A549 (cell line): ENCODE measurements at regions not wholly inside any gene's neighbourhood (a gene's known extent, or its start where the extent isn't known, plus 50 kb on each side); places are given as distances from the start of the nearest gene placed in this dataset.

Experiments used
- ATAC-seq, 2 experiments: fragments of 200-7000 bp in 1 of 2; fragments of >200 bp in 1 of 2; cut with Nextera tagmentation in 1 of 2; cut with Tn5 transposase in 1 of 2; 3 replicates each; pipeline versions ENCODE4 v1.8.0 to v1.9.1; 2018 to 2020; ENCODE audit warnings: mild to moderate bottlenecking in 1 of 2, moderate library complexity in 1 of 2
- CTCF ChIA-PET: fragments of 300-600 bp; sonication (Branson Sonifier 250); formaldehyde crosslinking; extraction: SDS; loops from one replicate; lab custom pipeline; 2021; ENCODE audit warnings: antibody characterized with exemption, inconsistent platforms; lab: Yijun Ruan, JAX
- POLR2A ChIA-PET: fragments of 350-600 bp; formaldehyde crosslinking; extraction: SDS; loops from one replicate; lab custom pipeline; 2021; ENCODE audit warnings: antibody characterized with exemption, inconsistent platforms; lab: Yijun Ruan, JAX
- DNase-seq, 2 experiments: peaks; one replicate each; pipeline versions ENCODE4 v3.0.0 to v3.0.0-alpha.2; 2011 to 2016; ENCODE audit warnings: low read depth in 1 of 2, low spot score in 1 of 2
- FAIRE-seq: peaks from 2 replicates; lab custom pipeline; 2011; peaks lifted over from hg19 to GRCh38; lab: Jason Lieb, UNC
- H3K27ac ChIP-seq, 2 experiments: fragments of >200 bp; sonication (Bioruptor Twin); formaldehyde crosslinking; 3 replicates each; pipeline ENCODE4 v1.5.1; 2016 to 2017
- H3K4me1 ChIP-seq: fragments of >200 bp; sonication (Bioruptor Twin); formaldehyde crosslinking; 3 replicates; pipeline ENCODE4 v1.6.1; 2016
- H3K4me2 ChIP-seq: fragments of >200 bp; sonication (Bioruptor Twin); formaldehyde crosslinking; 3 replicates; pipeline ENCODE4 v1.6.1; 2016
- H3K4me3 ChIP-seq: fragments of >200 bp; sonication (Bioruptor Twin); formaldehyde crosslinking; 3 replicates; pipeline ENCODE4 v1.5.1; 2016
- H3K9me3 ChIP-seq: fragments of >200 bp; sonication (Bioruptor Twin); formaldehyde crosslinking; 3 replicates; pipeline ENCODE4 v1.6.1; 2016
- CHD2 ChIP-seq: fragments of 150-350 bp; IDR thresholded peaks from 2 replicates; pipeline ENCODE4 v1.6.1; 2014; ENCODE audit warnings: low read length; ENCODE audit not compliant: partially characterized antibody
- CHD4 ChIP-seq: fragments of 200-600 bp; sonication (generic); IDR thresholded peaks from 2 replicates; pipeline ENCODE4 v1.6.1; 2016; ENCODE audit warnings: antibody characterized with exemption, mild to moderate bottlenecking, borderline replicate concordance
- ELK1 ChIP-seq: fragments of 150-350 bp; IDR thresholded peaks from 2 replicates; pipeline ENCODE4 v1.6.1; 2014; ENCODE audit warnings: low read depth, mild to moderate bottlenecking, low read length
- FOSL2 ChIP-seq, 2 experiments: fragments of 450-650 bp in 1 of 2; fragments of >200 bp in 1 of 2; sonication (Bioruptor Twin) in 1 of 2; formaldehyde crosslinking; IDR thresholded peaks; 2 replicates each; pipeline versions ENCODE4 v1.5.0 to v1.6.1; 2016 to 2020; ENCODE audit warnings: mild to moderate bottlenecking in 1 of 2, moderate library complexity in 1 of 2
- GATA3 ChIP-seq: IDR thresholded peaks from 2 replicates; pipeline ENCODE4 v1.6.1; 2012; ENCODE audit warnings: borderline replicate concordance
- HDAC2 ChIP-seq: fragments of 200-600 bp; sonication (generic); IDR thresholded peaks from 2 replicates; pipeline ENCODE4 v1.6.1; 2016
- HEYL ChIP-seq: fragments of 250-450 bp; sonication (Bioruptor Pico); IDR thresholded peaks from 2 replicates; pipeline ENCODE4 v1.8.0; 2021; ENCODE audit warnings: mild to moderate bottlenecking, moderate library complexity
- HMGXB4 ChIP-seq: fragments of 250-450 bp; sonication (Bioruptor Pico); IDR thresholded peaks from 2 replicates; pipeline ENCODE4 v1.5.0; 2021; ENCODE audit warnings: mild to moderate bottlenecking, moderate library complexity, borderline replicate concordance
- JUNB ChIP-seq: fragments of >200 bp; sonication (Bioruptor Twin); formaldehyde crosslinking; IDR thresholded peaks from 2 replicates; pipeline ENCODE4 v1.6.1; 2016
- KDM5A ChIP-seq: fragments of 200-600 bp; sonication (generic); IDR thresholded peaks from 2 replicates; pipeline ENCODE4 v1.6.1; 2016; ENCODE audit warnings: antibody characterized with exemption, mild to moderate bottlenecking
- MAFK ChIP-seq: fragments of 450-650 bp; IDR thresholded peaks from 2 replicates; pipeline ENCODE4 v1.6.1; 2014; ENCODE audit not compliant: partially characterized antibody
- MAX ChIP-seq: IDR thresholded peaks from 2 replicates; pipeline ENCODE4 v1.6.1; 2012
- MAZ ChIP-seq: fragments of 150-350 bp; IDR thresholded peaks from 2 replicates; pipeline ENCODE4 v1.6.1; 2014; ENCODE audit warnings: antibody characterized with exemption, low read depth, low read length, borderline replicate concordance
- NFE2L2 ChIP-seq: fragments of 150-350 bp; conservative IDR thresholded peaks from 2 replicates; pipeline ENCODE4 v1.6.1; 2014; ENCODE audit warnings: low read length
- NPAS2 ChIP-seq: fragments of 250-450 bp; sonication (Bioruptor Pico); IDR thresholded peaks from 2 replicates; pipeline ENCODE4 v1.8.0; 2022; ENCODE audit warnings: mild to moderate bottlenecking, moderate library complexity, borderline replicate concordance
- NR3C1 ChIP-seq: fragments of >200 bp; sonication (Bioruptor Twin); formaldehyde crosslinking; IDR thresholded peaks from 3 replicates; pipeline ENCODE4 v1.6.1; 2017
- PHF8 ChIP-seq: fragments of 200-600 bp; sonication (generic); IDR thresholded peaks from 2 replicates; pipeline ENCODE4 v1.6.1; 2016; ENCODE audit warnings: low read depth, mild to moderate bottlenecking, antibody characterized with exemption, moderate library complexity, borderline replicate concordance
- RFX5 ChIP-seq: fragments of 450-650 bp; IDR thresholded peaks from 2 replicates; pipeline ENCODE4 v1.7.1; 2014; ENCODE audit warnings: antibody characterized with exemption, mild to moderate bottlenecking, moderate library complexity
- SREBF2 ChIP-seq: fragments of 450-650 bp; IDR thresholded peaks from 2 replicates; pipeline ENCODE4 v1.6.1; 2014; ENCODE audit warnings: mild to moderate bottlenecking, moderate library complexity
- TFCP2L1 ChIP-seq: fragments of 250-450 bp; sonication (Bioruptor Pico); IDR thresholded peaks from 2 replicates; pipeline ENCODE4 v1.5.0; 2021; ENCODE audit warnings: mild to moderate bottlenecking
- ZC3H11A ChIP-seq: fragments of 450-650 bp; IDR thresholded peaks from 2 replicates; pipeline ENCODE4 v1.6.1; 2014; ENCODE audit warnings: antibody characterized with exemption, mild to moderate bottlenecking
- ZFP36 ChIP-seq: fragments of 450-650 bp; IDR thresholded peaks from 2 replicates; pipeline ENCODE4 v1.6.1; 2014; ENCODE audit warnings: borderline replicate concordance; ENCODE audit not compliant: partially characterized antibody
- ZNF302 ChIP-seq: fragments of 250-450 bp; sonication (Bioruptor Pico); IDR thresholded peaks from 2 replicates; pipeline ENCODE4 v1.9.0; 2021; ENCODE audit warnings: inconsistent platforms, mild to moderate bottlenecking, moderate library complexity
- ZSCAN20 ChIP-seq: fragments of 250-450 bp; sonication (Bioruptor Pico); IDR thresholded peaks from 2 replicates; pipeline ENCODE4 v1.8.0; 2022; ENCODE audit warnings: mild to moderate bottlenecking, moderate library complexity
- WGBS: methylation state at CpG from one replicate; pipeline ENCODE4 v1.1.6; 2017; ENCODE audit errors: missing lambda C conversion rate; 5-methylcytosine and 5-hydroxymethylcytosine counted together

GRCh38 chr2:187638840-187639239, 84.6 kb upstream of the TFPI start:
- no peak overlapping the region for H3K4me2 ChIP-seq
- no peak for FAIRE-seq
- no peak overlapping the region for H3K27ac ChIP-seq
- CTCF ChIA-PET = no interaction called here
- no peaks in the 10 kb centered on the region for H3K9me3 ChIP-seq
- H3K4me1 ChIP-seq = no peaks in the 10 kb centered on the region
- DNase-seq = no peak
- 55% methylated on average over 1 of the region's 1 CpG for WGBS
- H3K4me3 ChIP-seq = no peak overlapping the region
- POLR2A ChIA-PET = no interaction called here
- TF ChIP-seq GATA3 (no peak), FOSL2 (IDR thresholded peaks at IDR 0.05) (no peak), FOSL2 (CRISPR knock-in tag; IDR thresholded peaks at IDR 0.05) (no peak), NFE2L2 (no peak), ZNF302 (no peak), CHD4 (no peak), MAFK (no peak), JUNB (no peak), KDM5A (no peak), ZC3H11A (no peak), ELK1 (no peak), RFX5 (no peak), CHD2 (no peak), PHF8 (no peak), SREBF2 (no peak)
- ATAC-seq = no peak

- Histone ChIP-seq H3K9me3 (no peaks in the 10 kb centered on the region), H3K4me3 (no peak overlapping the region), H3K4me1 (peaks cover 4% of the 10 kb centered on the region; the same call in 1 of the 3 replicates), H3K27ac (no peak overlapping the region), H3K4me2 (no peak overlapping the region)
- ChIA-PET CTCF (no interaction called here), POLR2A (no interaction called here)
- no peak for DNase-seq
- no peak for FAIRE-seq
- ATAC-seq = no peak
- 69% methylated on average over 6 of the region's 6 CpGs for WGBS
- TF ChIP-seq NPAS2 (CRISPR knock-in tag) = no peak
- TF ChIP-seq HEYL = no peak
These were observed 86.8 kb upstream of the TFPI start for GRCh38 chr2:187640926-187641510.

GRCh38 chr2:187642498-187642897, 88.3 kb upstream of the TFPI start:
- Histone ChIP-seq H3K4me3 (no peak overlapping the region), H3K4me1 (peaks cover 4% of the 10 kb centered on the region; the same call in 1 of the 3 replicates), H3K27ac (no peak overlapping the region), H3K9me3 (no peaks in the 10 kb centered on the region), H3K4me2 (no peak overlapping the region)
- ChIA-PET POLR2A (no interaction called here), CTCF (no interaction called here)
- 55% methylated on average over 4 of the region's 4 CpGs for WGBS
- DNase-seq (no peak), ATAC-seq (no peak), FAIRE-seq (no peak)
- no peak for TF ChIP-seq ELK1
- no peak for TF ChIP-seq NFE2L2
- no peak for TF ChIP-seq HMGXB4 (CRISPR knock-in tag)
- TF ChIP-seq CHD4 = no peak
- TF ChIP-seq ZSCAN20 (CRISPR knock-in tag) = no peak
- TF ChIP-seq MAZ = no peak
- TF ChIP-seq RFX5 = no peak
- TF ChIP-seq HDAC2 = no peak
- TF ChIP-seq ZFP36 = no peak
- no peak for TF ChIP-seq MAX
- TF ChIP-seq NR3C1 = no peak
- TF ChIP-seq TFCP2L1 (CRISPR knock-in tag) = no peak
